Stimulated activated CD8-positive, alpha-beta memory T cell treated with anti-CD3 and anti-CD28 coated beads, Interleukin-2, amount 100 ng/mL, for 48 hours (primary cell): ENCODE measurements at regions not wholly inside any gene's neighbourhood (a gene's known extent, or its start where the extent isn't known, plus 50 kb on each side); places are given as distances from the start of the nearest gene placed in this dataset.

Experiments
- DNase-seq, 2 donors: peaks; one replicate each; pipeline ENCODE4 v3.0.0-alpha.2; 2020; ENCODE audit warnings: low read depth in 2 of 2

GRCh38 chr12:92466391-92467305 lies 236.1 kb upstream of the PLEKHG7 start:
- no peak for DNase-seq

- DNase-seq: no peak
Observed at GRCh38 chr12:92465786-92466295, 236.9 kb upstream of the PLEKHG7 start.

- DNase-seq: no peak
Observed at GRCh38 chr12:92464911-92465310, 237.9 kb upstream of the PLEKHG7 start.

GRCh38 chr12:92463171-92463570 lies 239.6 kb upstream of the PLEKHG7 start:
- no peak for DNase-seq

GRCh38 chr12:92462527-92462926 lies 240.3 kb upstream of the PLEKHG7 start:
- no peak for DNase-seq

GRCh38 chr12:92462049-92462448 lies 240.7 kb upstream of the PLEKHG7 start:
- DNase-seq: no peak

- DNase-seq: no peak
Observed at GRCh38 chr12:92459850-92460249, 242.9 kb upstream of the PLEKHG7 start.

GRCh38 chr12:92458996-92459395 lies 243.8 kb upstream of the PLEKHG7 start:
- no peak for DNase-seq

GRCh38 chr12:92457458-92458180 lies 245.2 kb upstream of the PLEKHG7 start:
- DNase-seq: no peak

GRCh38 chr12:92452763-92453162 lies 250.0 kb upstream of the PLEKHG7 start:
- no peak for DNase-seq

GRCh38 chr12:92446083-92446460 lies 256.7 kb upstream of the PLEKHG7 start:
- no peak for DNase-seq

GRCh38 chr12:92445253-92446082 lies 257.3 kb upstream of the PLEKHG7 start:
- no peak for DNase-seq

- no peak for DNase-seq
Observed at GRCh38 chr12:92444763-92445162, 258.0 kb upstream of the PLEKHG7 start.

- no peak for DNase-seq
Observed at GRCh38 chr12:92442782-92443181, 260.0 kb upstream of the PLEKHG7 start.

- no peak for DNase-seq
Observed at GRCh38 chr12:92440072-92440471, 262.7 kb upstream of the PLEKHG7 start.

- DNase-seq: no peak
Observed at GRCh38 chr12:92439420-92439805, 263.4 kb upstream of the PLEKHG7 start.

- DNase-seq: no peak
Observed at GRCh38 chr12:92438641-92439419, 264.0 kb upstream of the PLEKHG7 start.

GRCh38 chr12:92437452-92437851 lies 265.3 kb upstream of the PLEKHG7 start:
- no peak for DNase-seq

GRCh38 chr12:92436856-92437255 lies 265.9 kb upstream of the PLEKHG7 start:
- DNase-seq: no peak

- no peak for DNase-seq
Observed at GRCh38 chr12:92434607-92435025, 268.2 kb upstream of the PLEKHG7 start.
